ENCODE measurements at regions not wholly inside any gene's neighbourhood (a gene's known extent, or its start where the extent isn't known, plus 50 kb on each side); places are given as distances from the start of the nearest gene placed in this dataset.

DNA sequence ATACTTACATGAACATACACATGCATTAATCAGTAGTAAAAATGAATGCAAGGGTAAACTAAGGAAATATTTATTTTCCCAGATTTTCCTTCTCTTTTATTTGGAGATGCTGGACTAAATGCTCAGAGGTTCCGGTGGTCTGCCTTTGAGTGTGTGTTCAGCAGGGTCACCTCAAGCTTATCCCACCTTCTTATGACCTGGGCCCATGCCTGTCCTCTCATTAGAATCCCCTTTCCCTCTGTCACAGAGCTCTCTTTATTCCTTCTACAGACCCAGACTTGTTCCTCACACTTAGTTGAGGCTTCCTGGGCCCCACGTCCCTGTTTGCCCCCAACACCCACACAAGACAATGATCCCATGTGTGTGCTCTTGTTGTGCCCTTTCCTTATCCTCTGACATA is 61.6 kb upstream of the TOP3B start:
- DNase-seq (ENCODE audit: low spot score) (no peak), ATAC-seq (no peak)

DNA sequence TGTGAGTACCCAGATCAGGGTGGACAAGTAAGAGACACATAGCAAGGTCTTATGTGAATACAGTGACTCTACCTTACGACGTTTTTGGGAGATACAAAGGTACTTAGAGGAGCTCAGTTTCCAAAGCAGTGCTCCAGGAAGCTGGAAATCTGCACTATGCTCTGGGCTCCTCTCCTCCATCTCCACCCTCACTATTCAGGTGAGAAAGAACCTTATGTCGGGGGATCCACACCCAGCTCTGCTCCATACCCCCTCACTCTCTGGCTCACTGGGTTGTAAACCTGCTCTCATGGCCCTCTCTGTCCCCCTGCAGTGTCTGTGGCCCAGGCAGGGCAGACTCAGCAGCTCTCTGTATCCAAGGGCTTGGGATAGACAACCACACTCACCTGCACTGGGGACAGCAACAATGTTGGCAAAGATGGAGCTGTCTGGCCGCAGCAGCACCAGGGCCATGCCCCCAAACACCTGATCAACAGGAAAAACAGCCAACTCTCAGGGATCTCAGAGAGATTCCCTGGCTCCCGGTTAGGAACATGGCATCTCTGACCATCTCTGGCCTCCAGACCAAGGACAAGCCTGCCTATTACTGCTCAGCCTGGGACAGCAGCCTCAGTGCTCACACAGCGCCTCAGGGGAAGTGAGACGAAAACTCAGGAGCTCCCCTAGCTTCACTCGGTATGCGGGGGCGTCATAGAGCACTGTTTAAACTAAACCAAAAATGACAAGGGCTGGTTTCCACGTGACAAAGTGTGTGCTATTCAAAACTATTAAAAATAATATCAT is 60.9 kb upstream of the TOP3B start:
- no peak for ATAC-seq
- no peak for DNase-seq (ENCODE audit: low spot score)

DNA sequence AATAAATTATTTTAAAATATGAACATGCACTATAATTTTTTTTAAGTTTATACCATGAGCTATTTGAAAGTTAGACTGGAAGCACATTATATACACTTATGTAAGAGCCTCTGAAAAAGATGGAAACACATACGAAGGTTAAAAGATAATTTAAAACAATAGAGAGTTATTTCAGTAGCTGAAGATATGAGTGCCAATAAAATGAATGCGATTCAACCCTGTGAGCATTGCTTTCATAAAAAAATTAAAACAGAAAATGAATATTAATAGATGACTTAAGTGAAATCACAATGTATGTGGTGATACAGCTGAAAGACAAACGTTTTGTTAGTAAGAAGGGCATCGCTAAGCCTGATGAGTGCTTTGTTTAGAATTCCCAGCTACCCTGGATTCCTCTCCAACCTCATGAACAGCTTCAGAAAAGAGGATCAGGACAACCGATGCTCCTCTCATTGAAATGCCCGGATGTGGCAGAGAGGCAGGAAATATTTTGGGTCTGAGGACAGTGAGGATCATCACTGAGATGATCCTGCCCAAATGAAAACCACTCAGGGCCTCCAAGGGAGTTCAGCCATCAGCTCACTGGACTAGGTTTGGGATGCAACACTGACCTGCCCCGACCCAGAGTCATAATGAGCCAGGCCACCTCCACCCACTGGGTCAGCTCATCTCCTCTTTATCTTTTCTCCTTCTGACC is 60.2 kb upstream of the TOP3B start:
- ATAC-seq (no peak), DNase-seq (ENCODE audit: low spot score) (no peak)

DNA sequence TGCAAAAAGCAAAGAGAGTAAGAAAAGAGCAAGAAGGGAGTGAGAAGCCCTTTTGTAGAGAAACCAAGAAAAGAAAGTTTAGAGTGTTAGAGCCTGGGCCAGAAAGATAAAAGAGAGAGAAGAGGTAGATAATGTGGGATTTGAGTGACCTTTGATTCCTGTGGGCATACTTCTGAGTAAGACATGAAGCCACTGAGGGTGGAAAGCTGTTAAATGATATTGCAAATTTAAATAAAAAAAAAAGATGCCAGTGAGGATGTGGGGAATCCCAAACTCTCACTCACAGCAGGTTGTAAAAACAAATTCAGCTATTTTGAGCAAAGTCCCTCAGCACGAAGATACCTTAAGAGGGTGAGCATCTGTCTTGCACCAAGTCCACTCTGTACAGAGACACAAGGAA is 59.4 kb upstream of the TOP3B start:
- no peak for ATAC-seq
- DNase-seq (ENCODE audit: low spot score): no peak

DNA sequence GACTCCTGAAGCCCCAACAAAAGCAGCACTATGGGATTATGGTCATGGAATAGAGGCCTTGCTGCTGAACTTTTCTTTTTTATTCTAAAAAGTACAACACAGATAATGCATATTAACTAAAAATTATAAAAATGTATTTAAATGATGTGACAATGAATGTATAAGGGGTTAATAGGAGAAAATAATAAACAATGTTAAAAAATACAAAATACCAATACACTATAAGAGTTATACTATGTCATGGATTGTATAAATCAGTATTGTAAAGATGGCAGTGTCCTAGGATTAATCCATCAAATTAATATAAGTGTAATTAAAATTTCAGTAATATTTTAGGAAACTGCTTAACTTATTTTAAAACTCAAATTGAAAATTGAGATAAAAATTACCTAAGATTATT is 58.3 kb upstream of the TOP3B start:
- DNase-seq (ENCODE audit: low spot score) (no peak), ATAC-seq (no peak)

GRCh38 chr22:22040472-22040871 is 57.9 kb upstream of the TOP3B start:
- DNase-seq (ENCODE audit: low spot score) (no peak), ATAC-seq (no peak)

- no peak for ATAC-seq
- no peak for DNase-seq (ENCODE audit: low spot score)
Observed at GRCh38 chr22:22039286-22040074, 56.9 kb upstream of the TOP3B start.

DNA sequence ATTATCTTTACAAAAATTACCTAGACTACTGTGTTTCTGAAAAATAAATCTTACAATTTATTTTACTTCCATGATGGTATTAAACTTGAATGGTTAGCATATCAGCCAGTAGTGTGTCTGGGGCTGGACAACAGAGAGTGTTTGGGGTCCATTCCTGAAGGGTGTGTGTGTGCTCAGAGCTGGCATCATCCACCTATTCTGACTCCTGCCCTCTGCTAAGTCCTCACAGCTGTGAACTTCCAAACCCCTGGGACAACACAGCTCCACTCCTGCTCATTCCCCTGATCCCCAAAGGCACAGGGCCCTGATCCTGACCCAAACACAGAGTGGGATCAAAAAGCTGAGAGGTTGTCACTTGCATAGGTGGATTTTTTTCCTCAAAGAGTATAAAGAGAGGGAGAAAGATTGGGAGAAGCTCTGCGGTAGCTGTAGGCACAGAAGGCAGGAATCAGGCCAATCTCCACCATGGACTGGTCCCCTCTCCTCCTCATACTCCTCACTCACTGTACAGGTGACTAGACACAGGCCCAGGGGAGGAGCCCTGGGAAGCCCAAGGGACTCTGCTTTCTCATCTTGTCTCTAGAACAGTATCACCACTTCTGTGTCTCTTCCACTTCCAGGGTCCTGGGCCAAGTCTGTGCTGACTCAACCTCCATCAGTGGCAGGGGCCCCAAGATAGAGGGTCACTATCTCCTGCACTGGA is 55.7 kb upstream of the TOP3B start:
- ATAC-seq (no peak), DNase-seq (ENCODE audit: low spot score) (no peak)

- DNase-seq (ENCODE audit: low spot score): no peak
- ATAC-seq: no peak
Observed at GRCh38 chr22:22037740-22038139, 55.2 kb upstream of the TOP3B start.

DNA sequence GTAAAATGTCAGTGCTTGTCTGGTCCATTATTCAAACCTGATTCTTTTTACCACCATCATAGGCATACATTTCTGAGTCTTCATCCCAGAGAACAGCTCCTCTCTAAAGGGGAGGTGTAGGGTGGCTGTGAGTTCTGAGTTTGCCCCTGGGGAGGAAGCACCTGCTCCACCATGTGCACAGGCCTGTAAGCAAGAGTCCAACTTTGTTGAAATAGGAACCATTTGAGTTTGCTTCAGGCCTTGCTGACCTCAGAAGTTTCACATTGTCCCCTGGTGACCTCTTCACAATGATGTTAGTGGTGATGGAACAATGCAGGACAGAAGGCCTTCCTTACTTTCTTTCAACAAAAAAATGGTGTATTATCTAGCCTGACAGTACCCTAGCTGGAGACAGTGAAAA is 54.6 kb upstream of the TOP3B start:
- no peak for DNase-seq (ENCODE audit: low spot score)
- no peak for ATAC-seq

DNA sequence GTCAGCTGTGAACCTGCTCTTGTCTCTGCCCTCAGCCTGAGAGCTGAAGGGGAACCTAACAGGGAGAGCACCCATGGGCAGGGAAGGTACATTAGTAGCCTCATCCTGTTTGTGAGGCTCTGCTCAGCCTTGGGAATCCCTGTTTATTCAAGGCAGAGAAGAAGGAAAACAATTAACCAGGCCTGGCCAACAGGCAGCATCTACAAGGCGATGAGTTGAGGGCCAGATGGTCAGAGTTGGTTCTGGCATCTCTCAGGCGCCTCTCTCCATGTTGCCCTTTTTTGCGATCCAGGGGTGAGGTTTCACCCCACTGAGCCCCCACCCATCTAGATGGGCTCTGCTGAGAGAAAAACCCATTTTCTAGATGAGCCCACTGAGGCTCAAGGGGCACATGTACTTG is 54.0 kb upstream of the TOP3B start:
- no peak for DNase-seq (ENCODE audit: low spot score)
- no peak for ATAC-seq

DNA sequence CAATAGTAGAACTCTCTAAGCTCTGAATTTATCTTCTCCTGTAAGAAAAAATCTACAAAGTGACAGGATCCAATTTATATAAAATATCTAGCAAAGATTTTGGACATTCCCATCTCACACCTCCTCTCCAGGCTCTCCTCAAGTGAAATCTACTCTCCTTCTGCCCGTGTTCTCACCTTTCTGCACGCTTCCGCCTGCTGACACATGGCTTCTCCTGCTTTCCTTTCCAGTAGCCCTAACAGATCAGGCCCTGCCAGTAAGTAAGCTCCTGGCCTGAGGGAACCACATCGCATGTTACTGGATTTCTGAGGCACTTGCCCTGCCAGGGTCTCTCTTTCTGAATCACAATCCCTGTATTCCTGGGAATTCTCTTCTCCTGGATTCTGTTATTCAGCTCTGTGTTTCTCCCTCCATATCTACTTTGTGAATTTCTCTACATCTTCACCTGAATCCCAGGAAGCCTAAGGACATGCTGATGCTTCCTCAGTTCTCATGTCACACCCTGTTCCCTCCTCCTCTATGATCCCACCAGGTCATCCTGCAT is 53.3 kb upstream of the TOP3B start:
- ATAC-seq (no peak), DNase-seq (ENCODE audit: low spot score) (no peak)

GRCh38 chr22:22035203-22035602 is 52.6 kb upstream of the TOP3B start:
- no peak for DNase-seq (ENCODE audit: low spot score)
- no peak for ATAC-seq

DNA sequence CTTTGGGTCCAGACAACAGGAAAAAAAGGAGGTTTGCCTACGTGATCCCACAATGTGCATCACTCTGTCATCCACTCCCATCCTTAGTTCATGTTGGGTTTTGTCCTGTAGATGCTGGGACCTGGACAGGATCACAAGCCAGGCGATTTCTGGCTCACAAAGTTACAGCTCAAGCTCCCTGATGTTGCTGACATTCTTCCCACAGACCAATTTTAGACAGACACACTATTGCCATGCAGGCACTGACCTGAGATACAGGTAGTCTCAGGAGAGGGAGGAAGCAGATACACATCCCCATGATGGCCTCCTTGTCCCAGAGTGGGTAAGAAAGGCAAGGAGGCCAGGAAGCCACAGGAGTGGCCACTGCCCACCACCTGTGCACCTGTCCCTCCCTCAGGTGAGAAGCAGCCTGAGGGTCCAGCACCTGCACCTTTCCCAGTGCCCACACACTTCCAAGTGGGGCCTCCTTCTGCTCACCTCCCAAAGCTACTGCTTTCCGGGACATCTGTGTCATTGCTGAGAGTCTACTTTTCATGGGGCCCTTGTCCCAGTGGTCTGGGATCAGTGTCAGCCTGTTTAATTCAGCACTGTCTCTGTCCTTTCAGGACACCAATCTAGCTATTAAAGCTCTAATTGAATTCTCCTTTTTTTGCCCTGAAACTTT is 52.0 kb upstream of the TOP3B start:
- ATAC-seq (no peak), DNase-seq (ENCODE audit: low spot score) (no peak)

GRCh38 chr22:22033803-22034468 is 51.3 kb upstream of the TOP3B start:
- ATAC-seq (no peak), DNase-seq (ENCODE audit: low spot score) (no peak)

DNA sequence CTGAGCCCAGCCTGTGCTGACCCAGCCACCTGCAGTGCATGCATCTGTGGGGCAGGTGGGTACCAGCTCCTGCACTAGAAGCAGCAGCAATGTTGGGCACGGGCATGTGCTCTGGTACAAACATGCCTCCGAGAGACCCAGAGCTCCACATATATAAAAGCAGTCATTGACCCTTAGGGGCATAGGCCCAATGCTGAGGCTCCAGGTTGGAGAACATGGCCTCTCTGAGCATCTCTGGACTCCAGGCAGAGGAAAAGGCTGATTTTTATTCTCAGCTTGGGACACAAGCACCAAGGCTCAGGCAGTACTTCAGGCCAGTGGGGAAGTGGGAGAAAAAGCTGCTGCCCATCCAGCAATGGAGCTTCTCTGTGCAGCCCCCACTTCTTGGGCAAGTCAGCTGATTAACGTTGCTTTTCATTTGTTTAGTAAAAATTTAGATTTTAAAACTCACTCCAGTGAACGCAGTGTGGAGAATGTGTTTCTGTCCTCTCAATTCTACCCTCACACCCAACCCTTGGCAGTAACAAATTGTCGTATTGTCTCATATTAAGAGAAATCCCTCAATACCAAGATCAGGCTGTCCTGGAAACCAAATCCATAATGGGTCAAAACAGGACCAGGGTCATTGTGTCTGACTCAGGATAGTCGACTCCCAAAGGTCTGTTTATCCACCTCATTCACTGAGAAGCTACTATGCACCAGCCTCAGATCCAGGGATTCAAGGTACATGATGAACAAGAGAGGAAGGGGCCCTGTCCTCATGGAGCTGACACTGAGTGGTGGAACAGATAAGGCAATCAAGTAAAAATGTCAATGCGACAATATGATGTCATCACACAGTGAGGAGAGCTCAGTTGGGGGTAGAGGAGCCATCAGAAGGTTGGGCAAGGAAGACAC is 50.6 kb upstream of the TOP3B start:
- ATAC-seq: no peak
- DNase-seq (ENCODE audit: low spot score): no peak

GRCh38 chr22:22032099-22032905 is 49.7 kb upstream of the TOP3B start:
- DNase-seq (ENCODE audit: low spot score): no peak

More at GRCh38 chr22:22032099-22032905, 49.7 kb upstream of the TOP3B start:
- ATAC-seq: no peak
